IMR-90 (cell line): ENCODE measurements at regions not wholly inside any gene's neighbourhood (a gene's known extent, or its start where the extent isn't known, plus 50 kb on each side); places are given as distances from the start of the nearest gene placed in this dataset.

Source experiments
- ATAC-seq: fragments of 200-7000 bp; cut with Tn5 transposase; 2 replicates; pipeline ENCODE4 v1.9.1; 2020; ENCODE audit warnings: low read depth, mild to moderate bottlenecking, moderate library complexity
- BruUV-seq: library from RNA; stranded (reverse); fragments of 400-500 nt; replicated peaks from 2 replicates; lab custom pipeline; 2021; lab: Mats Ljungman, UMichigan
- CTCF ChIA-PET: fragments of 300-600 bp; formaldehyde crosslinking; extraction: SDS; loops from one replicate; lab custom pipeline; 2021; ENCODE audit warnings: antibody characterized with exemption; lab: Yijun Ruan, JAX
- POLR2A ChIA-PET: fragments of 300-600 bp; sonication (Branson Sonifier 250); formaldehyde crosslinking; loops from one replicate; lab custom pipeline; 2022; ENCODE audit warnings: antibody characterized with exemption; ENCODE audit not compliant: unreplicated experiment; lab: Charles Lee
- DNase-seq: peaks from one replicate; pipeline ENCODE4 v3.0.0; 2013
- H2AFZ ChIP-seq: replicated peaks from 2 replicates; pipeline ENCODE3; 2013; ENCODE audit warnings: low read length, mild to moderate bottlenecking; ENCODE audit not compliant: poor library complexity
- H2AK5ac ChIP-seq: 2 replicates; pipeline ENCODE4 v1.6.1; 2013; ENCODE audit warnings: low read depth, low read length, inconsistent platforms
- H2AK9ac ChIP-seq: replicated peaks from 2 replicates; pipeline ENCODE3; 2013; ENCODE audit warnings: mild to moderate bottlenecking, low read depth, low read length, moderate library complexity; ENCODE audit not compliant: poor library complexity
- H2BK120ac ChIP-seq: 2 replicates; pipeline ENCODE4 v1.6.1; 2013; ENCODE audit warnings: low read depth, low read length, inconsistent platforms
- H2BK15ac ChIP-seq: 3 replicates; pipeline ENCODE4 v1.6.1; 2013; ENCODE audit warnings: low read depth, low read length, inconsistent platforms
- H2BK20ac ChIP-seq: 2 replicates; pipeline ENCODE4 v1.6.1; 2013; ENCODE audit warnings: low read depth, mild to moderate bottlenecking, inconsistent platforms, low read length, moderate library complexity
- H2BK5ac ChIP-seq: 2 replicates; pipeline ENCODE4 v1.6.1; 2013; ENCODE audit warnings: mild to moderate bottlenecking, low read depth, low read length, inconsistent platforms; ENCODE audit not compliant: poor library complexity, severe bottlenecking
- H3K14ac ChIP-seq: replicated peaks from 2 replicates; pipeline ENCODE4 v1.6.1; 2013; ENCODE audit warnings: low read depth, low read length, inconsistent platforms
- H3K18ac ChIP-seq: 2 replicates; pipeline ENCODE4 v1.6.1; 2013; ENCODE audit warnings: low read depth, low read length, control low read depth
- H3K23ac ChIP-seq: 2 replicates; pipeline ENCODE4 v1.6.1; 2013; ENCODE audit warnings: low read depth, low read length, inconsistent platforms
- H3K27ac ChIP-seq: 2 replicates; pipeline ENCODE4 v1.5.1; 2013; ENCODE audit warnings: mild to moderate bottlenecking, control low read depth, low read length; ENCODE audit not compliant: insufficient read depth
- H3K27me3 ChIP-seq: 2 replicates; pipeline ENCODE4 v1.6.1; 2013; ENCODE audit warnings: low read length; ENCODE audit not compliant: control insufficient read depth, insufficient read depth
- H3K36me3 ChIP-seq: 2 replicates; pipeline ENCODE4 v1.6.1; 2013; ENCODE audit warnings: low read length, mixed read lengths; ENCODE audit not compliant: control insufficient read depth, insufficient read depth
- H3K4ac ChIP-seq: 2 replicates; pipeline ENCODE4 v1.6.1; 2013; ENCODE audit warnings: low read depth, low read length, inconsistent platforms
- H3K4me1 ChIP-seq: 2 replicates; pipeline ENCODE4 v1.6.1; 2013; ENCODE audit warnings: low read length, mixed read lengths; ENCODE audit not compliant: control insufficient read depth, insufficient read depth
- H3K4me2 ChIP-seq: 2 replicates; pipeline ENCODE4 v1.6.1; 2013; ENCODE audit warnings: low read depth, mild to moderate bottlenecking, control low read depth, low read length, moderate library complexity
- H3K4me3 ChIP-seq: 2 replicates; pipeline ENCODE4 v1.5.1; 2013; ENCODE audit warnings: low read depth, mild to moderate bottlenecking, control low read depth, low read length, moderate library complexity; ENCODE audit not compliant: insufficient read depth
- H3K56ac ChIP-seq: 2 replicates; pipeline ENCODE4 v1.6.1; 2013; ENCODE audit warnings: low read length, inconsistent platforms; ENCODE audit not compliant: insufficient read depth; ENCODE audit errors: extremely low read depth
- H3K79me1 ChIP-seq, 2 experiments: 2 replicates each; pipeline ENCODE4 v1.6.1; 2013; ENCODE audit warnings: low read length in 2 of 2, inconsistent platforms in 1 of 2, low read depth in 1 of 2
- H3K9ac ChIP-seq: 2 replicates; pipeline ENCODE4 v1.6.1; 2013; ENCODE audit warnings: low read depth, low read length, control low read depth
- H3K9me1 ChIP-seq: 2 replicates; pipeline ENCODE4 v1.6.1; 2013; ENCODE audit warnings: low read length, inconsistent platforms; ENCODE audit not compliant: insufficient read depth
- H3K9me3 ChIP-seq: 2 replicates; pipeline ENCODE4 v1.6.1; 2013; ENCODE audit warnings: low read length; ENCODE audit not compliant: control insufficient read depth, insufficient read depth
- H4K20me1 ChIP-seq: 2 replicates; pipeline ENCODE4 v1.6.1; 2013; ENCODE audit warnings: low read length, inconsistent platforms; ENCODE audit not compliant: insufficient read depth
- H4K5ac ChIP-seq: 2 replicates; pipeline ENCODE4 v1.6.1; 2013; ENCODE audit warnings: mild to moderate bottlenecking, low read depth, low read length, control low read depth
- H4K8ac ChIP-seq, 2 experiments: 2 replicates each; pipeline ENCODE4 v1.6.1; 2013; ENCODE audit warnings: low read depth in 2 of 2, low read length in 2 of 2, control low read depth in 1 of 2, inconsistent platforms in 1 of 2
- H4K91ac ChIP-seq: 2 replicates; pipeline ENCODE4 v1.6.1; 2013; ENCODE audit warnings: low read depth, low read length, inconsistent platforms; ENCODE audit not compliant: insufficient read depth
- BHLHE40 ChIP-seq: fragments of 150-350 bp; IDR thresholded peaks from 2 replicates; pipeline ENCODE4 v1.6.1; 2016; ENCODE audit warnings: mild to moderate bottlenecking, low read depth, low read length
- CEBPB ChIP-seq: IDR thresholded peaks from 2 replicates; pipeline ENCODE4 v1.6.1; 2012; ENCODE audit warnings: low read depth, low read length, improper control_type of control experiment
- CHD1 ChIP-seq: IDR thresholded peaks from 2 replicates; pipeline ENCODE4 v1.6.1; 2012; ENCODE audit warnings: low read depth, low read length, improper control_type of control experiment
- CTCF ChIP-seq: conservative IDR thresholded peaks from 2 replicates; pipeline ENCODE4 v1.5.1; 2012; ENCODE audit warnings: mild to moderate bottlenecking, low read depth, low read length, improper control_type of control experiment
- ELK1 ChIP-seq: fragments of 150-350 bp; IDR thresholded peaks from 2 replicates; pipeline ENCODE4 v1.6.1; 2016; ENCODE audit warnings: low read depth, mild to moderate bottlenecking, low read length, moderate library complexity, borderline replicate concordance
- FOS ChIP-seq: fragments of 150-350 bp; IDR thresholded peaks from 2 replicates; pipeline ENCODE4 v1.6.1; 2016; ENCODE audit warnings: low read depth, low read length
- MAFK ChIP-seq: IDR thresholded peaks from 2 replicates; pipeline ENCODE4 v1.6.1; 2012; ENCODE audit warnings: low read depth, low read length, improper control_type of control experiment
- MAZ ChIP-seq: IDR thresholded peaks from 2 replicates; pipeline ENCODE4 v1.6.1; 2012; ENCODE audit warnings: low read depth, mild to moderate bottlenecking, low read length, improper control_type of control experiment, moderate library complexity, borderline replicate concordance
- MXI1 ChIP-seq: IDR thresholded peaks from 2 replicates; pipeline ENCODE4 v1.6.1; 2012; ENCODE audit warnings: low read depth, mild to moderate bottlenecking, low read length, moderate library complexity, borderline replicate concordance
- NFE2L2 ChIP-seq: fragments of 150-350 bp; IDR thresholded peaks from 2 replicates; pipeline ENCODE4 v1.6.1; 2016; ENCODE audit warnings: low read depth, mild to moderate bottlenecking, low read length
- POLR2A ChIP-seq: IDR thresholded peaks from 2 replicates; pipeline ENCODE4 v1.6.1; 2012; ENCODE audit warnings: mild to moderate bottlenecking, low read depth, low read length
- RAD21 ChIP-seq: IDR thresholded peaks from 2 replicates; pipeline ENCODE4 v1.6.1; 2012; ENCODE audit warnings: low read length, improper control_type of control experiment
- RCOR1 ChIP-seq: IDR thresholded peaks from 2 replicates; pipeline ENCODE4 v1.6.1; 2012; ENCODE audit warnings: mild to moderate bottlenecking, low read length, improper control_type of control experiment; ENCODE audit not compliant: insufficient replicate concordance
- RFX5 ChIP-seq: IDR thresholded peaks from 2 replicates; pipeline ENCODE4 v1.8.0; 2012; ENCODE audit warnings: low read depth, mild to moderate bottlenecking, low read length, moderate library complexity
- SMC3 ChIP-seq: fragments of 150-350 bp; IDR thresholded peaks from 2 replicates; pipeline ENCODE4 v1.6.1; 2016; ENCODE audit warnings: low read depth, mild to moderate bottlenecking, antibody characterized with exemption, low read length, moderate library complexity
- USF2 ChIP-seq: fragments of 150-350 bp; IDR thresholded peaks from 2 replicates; pipeline ENCODE4 v1.6.1; 2017; ENCODE audit warnings: mild to moderate bottlenecking, antibody characterized with exemption, low read length, low read depth
- WGBS, 2 experiments: methylation state at CpG; one replicate each; pipeline versions ENCODE4 v1.1.5 to v1.1.7; 2013; ENCODE audit warnings: missing lambda C conversion rate in 2 of 2; ENCODE audit not compliant: insufficient read length in 1 of 2; ENCODE audit errors: extremely low coverage in 2 of 2; 5-methylcytosine and 5-hydroxymethylcytosine counted together
- dilution Hi-C: fragments of 300-500 bp; cut with HindIII; formaldehyde crosslinking; loops from one replicate; pipeline ENCODE4 v1.14.3; 2018; ENCODE audit warnings: low sequenced_read_pairs; ENCODE audit not compliant: unreplicated experiment
- in situ Hi-C: fragments of 300-500 bp; cut with MboI; formaldehyde crosslinking; loops from 3 replicates; pipeline ENCODE4 v1.14.3; 2019; ENCODE audit warnings: low sequenced_read_pairs, inconsistent platforms, mixed read lengths
- intact Hi-C: fragments of 100-400 bp; cut with micrococcal nuclease; formaldehyde crosslinking; loops from 2 replicates; pipeline ENCODE4 v1.10.0; 2022

GRCh38 chr10:120349069-120349468 lies 108.0 kb upstream of the PLPP4 start:
- no peak overlapping the region for H3K18ac ChIP-seq
- BruUV-seq: no TSS peak
- H3K4me1 ChIP-seq: no peaks in the 10 kb centered on the region
- no peak overlapping the region for H3K9ac ChIP-seq
- in situ Hi-C loops (no loop called here), dilution Hi-C loops (no loop called here), intact Hi-C loops (no loop called here)
- H4K5ac ChIP-seq: no peak overlapping the region
- CTCF ChIA-PET: no interaction called here
- no peak overlapping the region for H3K27ac ChIP-seq
- no CpG with 5 or more reads among the region's 3 CpGs for WGBS, 2 experiments
- no peaks in the 10 kb centered on the region for H3K36me3 ChIP-seq
- POLR2A ChIA-PET: no interaction called here
- H3K9me1 ChIP-seq: no peaks in the 10 kb centered on the region
- H2BK5ac ChIP-seq: no peak overlapping the region
- no peak overlapping the region for H3K4ac ChIP-seq
- H2AFZ ChIP-seq: no peak overlapping the region
- H3K23ac ChIP-seq: no peak overlapping the region
- H2AK5ac ChIP-seq: no peak overlapping the region
- H3K79me1 ChIP-seq: no peaks in the 10 kb centered on the region
- H3K4me2 ChIP-seq: no peak overlapping the region
- DNase-seq: no peak
- H3K9me3 ChIP-seq: peaks cover 9% of the 10 kb centered on the region; the same call in 1 of the 2 replicates
- no peaks in the 10 kb centered on the region for H3K27me3 ChIP-seq
- H4K8ac ChIP-seq: no peak overlapping the region
- no peak overlapping the region for H2AK9ac ChIP-seq
- no peak overlapping the region for H3K56ac ChIP-seq
- H2BK15ac ChIP-seq: no peak overlapping the region
- H3K14ac ChIP-seq: no peak overlapping the region
- no peaks in the 10 kb centered on the region for H4K20me1 ChIP-seq
- no peak overlapping the region for H3K4me3 ChIP-seq
- H4K91ac ChIP-seq: no peak overlapping the region
- H2BK20ac ChIP-seq: no peak overlapping the region
- H2BK120ac ChIP-seq: no peak overlapping the region
- ATAC-seq: no peak
- TF ChIP-seq ELK1 (no peak), MXI1 (no peak), MAFK (no peak), MAZ (no peak), FOS (no peak), CEBPB (no peak), CHD1 (no peak), CTCF (no peak), POLR2A (no peak), RCOR1 (no peak), USF2 (no peak), NFE2L2 (no peak), BHLHE40 (no peak), RAD21 (no peak), SMC3 (no peak), RFX5 (no peak)
